H1 (cell line): ENCODE measurements at regions not wholly inside any gene's neighbourhood (a gene's known extent, or its start where the extent isn't known, plus 50 kb on each side); places are given as distances from the start of the nearest gene placed in this dataset.

ENCODE experiments used
- CTCF ChIA-PET: fragments of 300-600 bp; sonication (Branson Sonifier 250); formaldehyde crosslinking; loops from one replicate; lab custom pipeline; 2021; ENCODE audit not compliant: partially characterized antibody; lab: Charles Lee
- POLR2A ChIA-PET: fragments of 300-600 bp; sonication (Branson Sonifier 250); formaldehyde crosslinking; loops from one replicate; lab custom pipeline; 2021; ENCODE audit warnings: inconsistent platforms; ENCODE audit not compliant: partially characterized antibody; lab: Charles Lee
- DNase-seq, 2 experiments: peaks; one replicate each; pipeline versions ENCODE4 v3.0.0 to v3.0.0-alpha.2; 2010 to 2022; ENCODE audit warnings: low spot score in 2 of 2, low read depth in 1 of 2, mixed read lengths in 1 of 2
- FAIRE-seq: peaks from 2 replicates; lab custom pipeline; 2011; peaks lifted over from hg19 to GRCh38; lab: Jason Lieb, UNC
- H2AFZ ChIP-seq: 2 replicates; pipeline ENCODE4 v1.8.1; 2012; ENCODE audit warnings: low read length, inconsistent platforms
- H2AK5ac ChIP-seq: 2 replicates; pipeline ENCODE4 v1.6.1; 2013; ENCODE audit warnings: low read depth, low read length
- H2BK120ac ChIP-seq: replicated peaks from 2 replicates; pipeline ENCODE3; 2013; ENCODE audit warnings: low read depth, low read length, inconsistent platforms
- H2BK12ac ChIP-seq: 2 replicates; pipeline ENCODE4 v1.6.1; 2013; ENCODE audit warnings: low read depth, low read length
- H2BK15ac ChIP-seq: 2 replicates; pipeline ENCODE4 v1.6.1; 2013; ENCODE audit warnings: low read length
- H2BK20ac ChIP-seq: 2 replicates; pipeline ENCODE4 v1.6.1; 2013; ENCODE audit warnings: low read length
- H2BK5ac ChIP-seq: 2 replicates; pipeline ENCODE4 v1.6.1; 2013; ENCODE audit warnings: low read depth, low read length
- H3K14ac ChIP-seq: 2 replicates; pipeline ENCODE4 v1.6.1; 2013; ENCODE audit warnings: inconsistent platforms; ENCODE audit not compliant: insufficient read length
- H3K18ac ChIP-seq: 2 replicates; pipeline ENCODE4 v1.6.1; 2013; ENCODE audit warnings: low read length; ENCODE audit errors: extremely low read depth
- H3K23ac ChIP-seq: 2 replicates; pipeline ENCODE4 v1.6.1; 2013; ENCODE audit warnings: inconsistent platforms; ENCODE audit not compliant: insufficient read length
- H3K23me2 ChIP-seq: 2 replicates; pipeline ENCODE4 v1.6.1; 2013; ENCODE audit warnings: low read depth, low read length
- H3K27ac ChIP-seq: 2 replicates; pipeline ENCODE4 v1.6.1; 2011; ENCODE audit warnings: low read depth, low read length, inconsistent platforms
- H3K27me3 ChIP-seq, 4 experiments: replicated peaks in 1 of 4; 1 replicate in 1 of 4; 2 replicates in 3 of 4; pipeline versions ENCODE4 v1.6.1 to v1.8.1; 2011 to 2013; ENCODE audit warnings: low read length in 3 of 4, mild to moderate bottlenecking in 3 of 4, inconsistent platforms in 2 of 4, mixed read lengths in 2 of 4, moderate library complexity in 1 of 4; ENCODE audit not compliant: control insufficient read depth in 3 of 4, insufficient read depth in 3 of 4; ENCODE audit errors: extremely low read depth in 1 of 4
- H3K36me3 ChIP-seq, 4 experiments: 2 replicates each; pipeline versions ENCODE4 v1.6.1 to v1.8.1; 2011 to 2013; ENCODE audit warnings: mild to moderate bottlenecking in 4 of 4, low read length in 3 of 4, moderate library complexity in 2 of 4, control low read depth in 1 of 4, inconsistent platforms in 1 of 4; ENCODE audit not compliant: insufficient read depth in 4 of 4, control insufficient read depth in 2 of 4
- H3K4ac ChIP-seq: replicated peaks from 2 replicates; pipeline ENCODE3; 2013; ENCODE audit warnings: low read length, low read depth, mixed read lengths, inconsistent platforms; ENCODE audit not compliant: insufficient read length
- H3K4me1 ChIP-seq, 4 experiments: replicated peaks in 1 of 4; 1 replicate in 1 of 4; 2 replicates in 3 of 4; pipeline versions ENCODE4 v1.6.1 to v1.8.1; 2011 to 2013; ENCODE audit warnings: low read length in 3 of 4, inconsistent platforms in 2 of 4, mixed read lengths in 1 of 4; ENCODE audit not compliant: insufficient read depth in 4 of 4, control insufficient read depth in 3 of 4
- H3K4me2 ChIP-seq, 2 experiments: 2 replicates each; pipeline versions ENCODE4 v1.6.1 to v1.8.1; 2011 to 2013; ENCODE audit warnings: low read depth in 2 of 2, low read length in 2 of 2, control low read depth in 1 of 2, inconsistent platforms in 1 of 2, mild to moderate bottlenecking in 1 of 2; ENCODE audit not compliant: insufficient read depth in 1 of 2
- H3K4me3 ChIP-seq, 4 experiments: fragments of 200-600, 300-600 bp in 1 of 4; sonication (generic), shearing (Covaris generic), sonication (Bioruptor Twin) in 1 of 4; 2 replicates each; pipeline versions ENCODE4 v1.5.1 to v1.8.1; 2011 to 2016; ENCODE audit warnings: low read length in 4 of 4, low read depth in 3 of 4, control low read depth in 2 of 4, inconsistent platforms in 2 of 4, mild to moderate bottlenecking in 2 of 4, mixed read lengths in 1 of 4, moderate library complexity in 1 of 4; ENCODE audit not compliant: insufficient read depth in 2 of 4; ENCODE audit errors: extremely low read depth in 1 of 4
- H3K56ac ChIP-seq: replicated peaks from 2 replicates; pipeline ENCODE3; 2013; ENCODE audit warnings: low read depth, mild to moderate bottlenecking, mixed read lengths, low read length, inconsistent platforms; ENCODE audit not compliant: insufficient read length
- H3K79me1 ChIP-seq: 2 replicates; pipeline ENCODE4 v1.6.1; 2013; ENCODE audit warnings: low read depth, low read length, control low read depth
- H3K79me2 ChIP-seq, 2 experiments: 2 replicates each; pipeline versions ENCODE4 v1.6.1 to v1.8.1; 2012 to 2013; ENCODE audit warnings: low read length in 2 of 2, mild to moderate bottlenecking in 2 of 2, inconsistent platforms in 1 of 2; ENCODE audit not compliant: insufficient read depth in 2 of 2, control insufficient read depth in 1 of 2
- H3K9ac ChIP-seq, 4 experiments: replicated peaks in 1 of 4; 1 replicate in 1 of 4; 2 replicates in 3 of 4; pipeline versions ENCODE4 v1.6.1 to v1.8.1; 2011 to 2013; ENCODE audit warnings: low read depth in 3 of 4, low read length in 3 of 4, control low read depth in 2 of 4, mild to moderate bottlenecking in 2 of 4, moderate library complexity in 2 of 4, inconsistent platforms in 1 of 4; ENCODE audit errors: extremely low read depth in 1 of 4
- H3K9me3 ChIP-seq, 2 experiments: 2 replicates each; pipeline versions ENCODE4 v1.6.1 to v1.8.1; 2012 to 2013; ENCODE audit warnings: mild to moderate bottlenecking in 2 of 2, moderate library complexity in 2 of 2, control low read depth in 1 of 2, inconsistent platforms in 1 of 2, low read depth in 1 of 2, low read length in 1 of 2, mixed read lengths in 1 of 2; ENCODE audit not compliant: insufficient read depth in 2 of 2
- H4K20me1 ChIP-seq, 2 experiments: replicated peaks in 1 of 2; 2 replicates each; pipeline versions ENCODE3 to v1.8.1; 2011 to 2013; ENCODE audit warnings: inconsistent platforms in 2 of 2, low read length in 2 of 2, mild to moderate bottlenecking in 1 of 2; ENCODE audit not compliant: insufficient read depth in 2 of 2, control insufficient read depth in 1 of 2
- H4K5ac ChIP-seq: 2 replicates; pipeline ENCODE4 v1.6.1; 2013; ENCODE audit warnings: low read length, low read depth, mixed read lengths, inconsistent platforms; ENCODE audit not compliant: insufficient read length
- H4K8ac ChIP-seq: 2 replicates; pipeline ENCODE4 v1.8.0; 2013; ENCODE audit warnings: mild to moderate bottlenecking, moderate library complexity, low read length, inconsistent platforms; ENCODE audit not compliant: insufficient read depth; ENCODE audit errors: extremely low read depth
- H4K91ac ChIP-seq: replicated peaks from 2 replicates; pipeline ENCODE3; 2013; ENCODE audit warnings: low read length, mixed read lengths, inconsistent platforms; ENCODE audit not compliant: insufficient read length
- MAFK ChIP-seq: IDR thresholded peaks from 2 replicates; pipeline ENCODE4 v1.6.1; 2012; ENCODE audit warnings: low read depth, mild to moderate bottlenecking, improper control_type of control experiment, low read length
- WGBS, 2 experiments: shearing (Covaris generic) in 1 of 2; methylation state at CpG; one replicate each; pipeline versions ENCODE4 v1.1.6 to v1.1.7; 2013 to 2015; ENCODE audit warnings: low lambda C conversion rate in 2 of 2, mixed read lengths in 2 of 2, inconsistent platforms in 1 of 2, low coverage in 1 of 2, missing lambda C conversion rate in 1 of 2; ENCODE audit not compliant: insufficient replicate concordance in 2 of 2, insufficient coverage in 1 of 2, insufficient read length in 1 of 2; ENCODE audit errors: extremely low coverage in 1 of 2, missing lambda C conversion rate in 1 of 2; 5-methylcytosine and 5-hydroxymethylcytosine counted together

DNA sequence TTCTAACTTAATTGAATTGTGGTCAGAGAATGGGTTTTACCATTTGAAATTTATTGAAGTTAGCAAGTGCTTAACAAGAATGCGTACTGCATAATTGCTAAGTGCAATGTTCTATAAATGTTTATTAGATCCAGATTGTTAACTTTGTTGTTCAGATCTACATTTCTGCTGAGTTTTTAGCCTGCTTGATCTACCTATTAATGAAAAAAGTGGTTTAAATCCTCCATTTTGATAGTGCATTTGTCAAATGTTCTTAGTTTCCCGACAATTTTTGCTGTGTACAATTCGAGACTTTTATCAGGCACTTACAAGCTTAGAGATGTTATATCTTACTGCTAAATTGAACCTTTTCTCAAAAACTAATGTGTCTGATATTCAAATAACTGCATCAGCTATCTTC is 156.4 kb upstream of the ADCY1 start:
- no peaks in the 10 kb centered on the region for H3K79me1 ChIP-seq
- no peak overlapping the region for H2BK120ac ChIP-seq
- H3K56ac ChIP-seq, result no peak overlapping the region
- no peaks in the 10 kb centered on the region for H3K79me2 ChIP-seq
- H4K8ac ChIP-seq, result no peak overlapping the region
- no peak overlapping the region for H4K5ac ChIP-seq
- H2AFZ ChIP-seq, result no peak overlapping the region
- H3K14ac ChIP-seq, result no peak overlapping the region
- ChIA-PET CTCF (no interaction called here), POLR2A (no interaction called here)
- no peak overlapping the region for H3K4ac ChIP-seq
- H2AK5ac ChIP-seq, result no peak overlapping the region
- H4K91ac ChIP-seq, result no peak overlapping the region
- H3K9ac ChIP-seq, result no peak overlapping the region
- H3K27ac ChIP-seq, result no peak overlapping the region
- H3K23ac ChIP-seq, result no peak overlapping the region
- no peak overlapping the region for H2BK20ac ChIP-seq
- H3K4me2 ChIP-seq, result no peak overlapping the region
- no peak overlapping the region for H2BK12ac ChIP-seq
- H2BK15ac ChIP-seq, result no peak overlapping the region
- no peaks in the 10 kb centered on the region for H4K20me1 ChIP-seq
- no peak for TF ChIP-seq MAFK
- H3K18ac ChIP-seq, result no peak overlapping the region
- no peaks in the 10 kb centered on the region for H3K9me3 ChIP-seq
- WGBS, 2 experiments, result 96% methylated on average over 3 of the region's 3 CpGs; no CpG with 5 or more reads in 1 of the 2 experiments
- H3K23me2 ChIP-seq, result no peaks in the 10 kb centered on the region
- no peak overlapping the region for H3K4me3 ChIP-seq
- H3K36me3 ChIP-seq, result no peaks in the 10 kb centered on the region
- FAIRE-seq (no peak), DNase-seq (no peak)
- no peak overlapping the region for H2BK5ac ChIP-seq
- no peaks in the 10 kb centered on the region for H3K27me3 ChIP-seq
- no peaks in the 10 kb centered on the region for H3K4me1 ChIP-seq
